ENCODE measurements at regions not wholly inside any gene's neighbourhood (a gene's known extent, or its start where the extent isn't known, plus 50 kb on each side); places are given as distances from the start of the nearest gene placed in this dataset.

GRCh38 chr12:34339922-34340321 is 317.6 kb downstream of the ALG10 start:
- Histone ChIP-seq H3K4me3 (no peak overlapping the region), H3K4me1 (no peaks in the 10 kb centered on the region), H3K27ac (no peak overlapping the region), H3K36me3 (no peaks in the 10 kb centered on the region), H3K27me3 (peaks cover 0 to 2% of the 10 kb centered on the region in 2 donors), H3K9me3 (peaks cover 0 to 100% of the 10 kb centered on the region in 2 donors)
- intact Hi-C loops (cut with DNase I), result no loop called here
- DNase-seq (no peak), ATAC-seq (no peak)
- no peak for TF ChIP-seq CTCF (IDR thresholded peaks at IDR 0.05)

GRCh38 chr12:34340534-34341361 is 318.5 kb downstream of the ALG10 start:
- H3K27ac ChIP-seq, result no peak overlapping the region
- H3K27me3 ChIP-seq, result no peaks in the 10 kb centered on the region
- no peaks in the 10 kb centered on the region for H3K4me1 ChIP-seq
- no peaks in the 10 kb centered on the region for H3K36me3 ChIP-seq
- ATAC-seq (no peak), DNase-seq (no peak)
- no peak overlapping the region for H3K4me3 ChIP-seq
- H3K9me3 ChIP-seq, result peaks cover 0 to 100% of the 10 kb centered on the region in 2 donors
- intact Hi-C loops (cut with DNase I), result no loop called here
- no peak for TF ChIP-seq CTCF (IDR thresholded peaks at IDR 0.05)

- H3K9me3 ChIP-seq, result peaks cover 0 to 100% of the 10 kb centered on the region in 2 donors
- no peaks in the 10 kb centered on the region for H3K27me3 ChIP-seq
- DNase-seq (no peak), ATAC-seq (no peak)
- intact Hi-C loops (cut with DNase I), result no loop called here
- no peaks in the 10 kb centered on the region for H3K4me1 ChIP-seq
- TF ChIP-seq CTCF (IDR thresholded peaks at IDR 0.05), result no peak
- H3K36me3 ChIP-seq, result no peaks in the 10 kb centered on the region
- no peak overlapping the region for H3K4me3 ChIP-seq
- H3K27ac ChIP-seq, result no peak overlapping the region
Measured at GRCh38 chr12:34341362-34341733, 319.1 kb downstream of the ALG10 start.

GRCh38 chr12:34342048-34342447 is 319.8 kb downstream of the ALG10 start:
- peaks cover 0 to 100% of the 10 kb centered on the region in 2 donors for H3K9me3 ChIP-seq
- no peaks in the 10 kb centered on the region for H3K36me3 ChIP-seq
- no peaks in the 10 kb centered on the region for H3K4me1 ChIP-seq
- no peak for DNase-seq
- intact Hi-C loops (cut with DNase I), result no loop called here
- H3K27me3 ChIP-seq, result no peaks in the 10 kb centered on the region
- H3K27ac ChIP-seq, result no peak overlapping the region
- no peak overlapping the region for H3K4me3 ChIP-seq
- no peak for TF ChIP-seq CTCF (IDR thresholded peaks at IDR 0.05)
- ATAC-seq, result no peak

GRCh38 chr12:34343345-34343744 is 321.0 kb downstream of the ALG10 start:
- no peaks in the 10 kb centered on the region for H3K4me1 ChIP-seq
- ATAC-seq, result no peak
- H3K36me3 ChIP-seq, result no peaks in the 10 kb centered on the region
- no peak overlapping the region for H3K4me3 ChIP-seq
- no peaks in the 10 kb centered on the region for H3K27me3 ChIP-seq
- no peak for DNase-seq
- TF ChIP-seq CTCF (IDR thresholded peaks at IDR 0.05), result no peak
- H3K27ac ChIP-seq, result no peak overlapping the region
- intact Hi-C loops (cut with DNase I), result no loop called here
- peaks cover 0 to 100% of the 10 kb centered on the region in 2 donors for H3K9me3 ChIP-seq
